ENCODE measurements at regions not wholly inside any gene's neighbourhood (a gene's known extent, or its start where the extent isn't known, plus 50 kb on each side); places are given as distances from the start of the nearest gene placed in this dataset.

- H3K9ac ChIP-seq (ENCODE audit: extremely low read depth, insufficient read length, low read length): no peak overlapping the region
- H4K91ac ChIP-seq (ENCODE audit: insufficient read length, low read depth, low read length): no peak overlapping the region
- H2BK15ac ChIP-seq (ENCODE audit: low read depth, low read length): no peak overlapping the region
- H3K23ac ChIP-seq (ENCODE audit: insufficient read length, low read depth, low read length): no peak overlapping the region
- H3K27me3 Mint-ChIP-seq (ENCODE audit: low read depth): no peaks in the 10 kb centered on the region
- no peak overlapping the region for H2BK120ac ChIP-seq (ENCODE audit: low read depth, low read length, poor library complexity, severe bottlenecking)
- H2BK12ac ChIP-seq (ENCODE audit: insufficient read length, low read depth, low read length): no peak overlapping the region
- no peak overlapping the region for H3K4me3 Mint-ChIP-seq
- H3K4me2 ChIP-seq (ENCODE audit: insufficient read depth, insufficient read length, low read length): no peak overlapping the region
- no peak overlapping the region for H3K18ac ChIP-seq (ENCODE audit: insufficient read length, low read depth, low read length)
- no peak overlapping the region for H3T11ph ChIP-seq (ENCODE audit: low read length)
- H2AK5ac ChIP-seq (ENCODE audit: insufficient read length, low read length): no peak overlapping the region
- H3K27ac ChIP-seq (ENCODE audit: insufficient read length, low read depth, low read length): no peak overlapping the region
- DNase-seq: no peak
- no peaks in the 10 kb centered on the region for H3K79me1 ChIP-seq (ENCODE audit: insufficient read depth, low read depth, low read length, poor library complexity, severe bottlenecking)
- no peak overlapping the region for H2AFZ ChIP-seq (ENCODE audit: low read length)
- H3K4me1 ChIP-seq (ENCODE audit: insufficient read depth, low read length): no peaks in the 10 kb centered on the region; the same call in 1 of the 2 replicates
- peaks cover 38 to 44% of the 10 kb centered on the region in 2 experiments for H3K4me1 Mint-ChIP-seq
- no peak overlapping the region for H3K14ac ChIP-seq (ENCODE audit: insufficient read depth, low read length)
- TF ChIP-seq CTCF (conservative IDR thresholded peaks at IDR 0.05): no peak
- H2BK20ac ChIP-seq (ENCODE audit: low read depth, low read length, poor library complexity, severe bottlenecking): no peak overlapping the region
- no peaks in the 10 kb centered on the region for H4K20me1 ChIP-seq (ENCODE audit: control insufficient read depth, insufficient read depth, insufficient read length)
- H3K27me3 ChIP-seq (ENCODE audit: insufficient read depth, low read length): no peaks in the 10 kb centered on the region
- no peaks in the 10 kb centered on the region for H3K9me3 Mint-ChIP-seq
- no peak overlapping the region for H2BK5ac ChIP-seq (ENCODE audit: insufficient read length, low read length)
- no peaks in the 10 kb centered on the region for H3K9me3 ChIP-seq (ENCODE audit: control insufficient read depth, low read depth, low read length)
- H3K36me3 Mint-ChIP-seq (ENCODE audit: insufficient read depth in 1 of 3, low read depth in 3 of 3): no peaks in the 10 kb centered on the region; a peak in 1 of 7 replicates
- H4K5ac ChIP-seq (ENCODE audit: insufficient read length, low read depth, low read length): no peak overlapping the region
- no peak overlapping the region for H3K27ac Mint-ChIP-seq
- H3K23me2 ChIP-seq (ENCODE audit: insufficient read length, low read depth, low read length, poor library complexity, severe bottlenecking): no peaks in the 10 kb centered on the region
- H3K79me2 ChIP-seq (ENCODE audit: insufficient read depth, low read length): no peaks in the 10 kb centered on the region
- WGBS (ENCODE audit: extremely low coverage, insufficient read length, low lambda C conversion rate): no CpG with 5 or more reads among the region's 2 CpGs
- H3K56ac ChIP-seq (ENCODE audit: insufficient read length, low read depth, low read length): no peak overlapping the region
- no peak overlapping the region for H3K4ac ChIP-seq (ENCODE audit: low read depth, low read length)
- H4K8ac ChIP-seq (replicated peaks; ENCODE audit: insufficient read length, low read depth, low read length): no peak overlapping the region
These were observed 326.3 kb downstream of the KCNRG start for GRCh38 chr13:50341526-50341925.

All from H9 (cell line).